ENCODE measurements at regions not wholly inside any gene's neighbourhood (a gene's known extent, or its start where the extent isn't known, plus 50 kb on each side); places are given as distances from the start of the nearest gene placed in this dataset.
"Not testable (repeated sequence)": the region's sequence is repeated elsewhere in the genome, so short reads cannot be mapped to it uniquely, and the experiment has no call there.

DNA sequence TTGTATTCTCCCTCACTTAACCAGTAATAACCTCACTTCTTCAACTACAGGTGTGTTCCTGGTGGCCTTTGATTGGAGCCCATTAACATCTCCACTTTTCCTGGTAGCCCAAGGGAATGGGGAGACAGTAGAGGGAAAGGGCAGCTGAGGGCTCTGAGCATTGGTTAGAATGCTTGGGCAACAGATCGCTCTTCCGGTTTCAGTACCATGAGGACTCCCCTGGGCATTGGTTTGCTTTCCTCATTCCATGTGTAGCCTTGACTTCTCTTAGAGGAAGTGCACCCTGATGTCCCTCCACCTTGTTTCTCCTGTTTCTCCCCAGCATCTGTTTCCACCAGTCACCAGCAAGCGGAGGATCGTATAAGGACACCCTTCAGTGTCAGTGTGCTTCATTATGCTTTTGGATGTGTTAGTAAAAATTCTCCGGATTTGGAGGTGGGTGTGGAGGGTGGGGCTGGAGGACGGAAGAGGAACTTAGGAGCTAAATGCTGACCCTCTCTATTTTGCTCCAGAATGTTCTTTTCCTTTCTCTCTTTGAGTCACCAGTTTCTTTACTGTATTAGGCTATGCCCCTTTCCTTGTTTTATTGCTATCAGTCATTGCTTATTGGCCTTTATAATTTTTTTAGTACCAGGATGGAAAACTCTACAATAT lies 50.6 kb upstream of the ZNG1B start:
- DNase-seq (ENCODE audit: low spot score): not testable (repeated sequence)

DNA sequence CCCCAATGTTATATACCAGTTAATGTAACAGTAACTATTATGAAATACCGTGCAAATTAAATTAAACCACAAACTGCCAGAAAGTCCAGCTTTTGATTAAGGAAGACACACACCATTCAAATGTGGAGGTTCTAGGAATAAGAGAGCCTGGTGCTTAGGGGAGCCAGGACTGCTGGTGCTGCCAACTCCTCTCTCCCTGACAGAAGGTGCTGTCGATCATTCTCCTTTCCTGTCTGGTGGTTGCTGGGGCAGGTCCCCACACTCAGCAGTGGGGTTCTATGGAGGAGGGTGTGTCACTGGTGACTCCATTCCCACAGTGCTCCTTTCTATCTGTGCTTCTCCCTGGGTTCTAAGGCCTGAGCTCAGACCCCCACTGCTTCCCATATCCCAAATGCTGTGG lies 57.9 kb upstream of the ZNG1B start:
- not testable (repeated sequence) for DNase-seq (ENCODE audit: low spot score)

DNA sequence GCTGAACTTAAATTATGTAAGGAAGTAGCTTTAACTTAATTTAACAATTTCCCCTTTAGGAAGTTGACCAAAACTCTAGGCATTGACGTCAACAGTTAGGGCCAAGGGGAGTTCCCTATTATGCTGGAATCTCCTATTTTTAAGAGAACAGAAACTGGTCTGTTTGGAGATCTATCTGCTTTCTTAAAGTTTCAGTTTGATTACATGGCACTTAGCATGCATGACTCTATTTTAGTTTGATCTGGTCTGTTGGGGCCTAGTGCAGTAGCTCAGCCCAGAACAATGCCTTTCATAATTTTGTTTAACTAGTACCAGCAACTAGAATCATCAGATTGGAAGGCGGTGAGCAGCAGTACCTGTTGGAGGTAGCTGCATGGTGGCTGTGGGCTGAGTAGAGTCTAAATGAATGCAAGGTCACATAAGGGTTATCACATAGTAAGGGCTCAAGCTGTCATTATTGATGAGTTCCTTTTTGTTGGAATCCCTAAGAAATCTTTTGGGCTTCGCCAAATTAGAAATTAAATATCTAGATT lies 60.5 kb upstream of the ZNG1B start:
- no peak for DNase-seq (ENCODE audit: low spot score)

DNA sequence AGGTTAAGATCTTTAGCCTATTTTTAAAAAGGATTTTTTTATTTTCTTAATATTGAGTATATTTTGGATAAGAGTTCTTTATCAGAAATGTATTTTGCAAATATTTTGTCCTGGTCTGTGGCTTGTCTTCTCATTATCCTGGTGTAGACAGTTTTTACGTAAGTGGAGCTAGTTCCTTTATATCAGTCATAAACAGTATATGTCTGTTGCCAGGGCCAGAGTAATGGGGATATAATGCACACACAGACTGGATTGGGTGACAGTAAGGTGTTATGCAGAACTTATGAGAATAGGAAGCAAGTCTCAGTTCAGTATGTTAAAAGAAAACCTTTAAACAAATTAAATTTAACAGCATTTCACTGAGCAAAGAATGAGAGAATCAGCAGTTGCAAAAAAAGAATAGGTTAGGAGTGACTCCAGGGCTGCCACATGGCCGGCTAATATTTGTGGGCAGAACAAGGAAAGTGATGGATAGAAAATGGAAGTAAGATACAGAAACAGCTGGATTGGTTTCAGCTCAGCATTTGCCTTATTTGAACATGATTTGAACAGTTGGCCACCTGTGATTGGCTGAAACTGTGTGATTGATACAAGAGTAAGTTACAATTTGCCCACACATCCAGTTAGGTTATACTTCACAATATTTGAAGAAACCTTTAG lies 61.1 kb upstream of the ZNG1B start:
- no peak for DNase-seq (ENCODE audit: low spot score)

DNA sequence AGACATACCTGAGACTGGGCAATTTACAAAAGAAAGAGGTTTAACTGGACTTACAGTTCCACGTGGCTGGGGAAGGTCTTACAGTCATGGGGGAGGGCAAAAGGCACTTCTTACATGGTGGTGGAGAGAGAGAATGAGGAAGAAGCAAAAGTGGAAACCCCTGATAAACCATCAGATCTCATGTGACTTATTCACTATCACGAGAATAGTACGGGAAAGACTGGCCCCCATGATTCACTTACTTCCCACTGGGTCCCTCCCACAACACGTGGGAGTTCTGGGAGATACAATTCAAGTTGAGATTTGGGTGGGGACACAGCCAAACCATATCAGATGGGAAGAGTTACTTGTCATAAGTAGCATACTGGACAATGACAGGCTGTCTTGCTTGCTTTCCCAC lies 62.6 kb upstream of the ZNG1B start:
- DNase-seq (ENCODE audit: low spot score): not testable (repeated sequence)

DNA sequence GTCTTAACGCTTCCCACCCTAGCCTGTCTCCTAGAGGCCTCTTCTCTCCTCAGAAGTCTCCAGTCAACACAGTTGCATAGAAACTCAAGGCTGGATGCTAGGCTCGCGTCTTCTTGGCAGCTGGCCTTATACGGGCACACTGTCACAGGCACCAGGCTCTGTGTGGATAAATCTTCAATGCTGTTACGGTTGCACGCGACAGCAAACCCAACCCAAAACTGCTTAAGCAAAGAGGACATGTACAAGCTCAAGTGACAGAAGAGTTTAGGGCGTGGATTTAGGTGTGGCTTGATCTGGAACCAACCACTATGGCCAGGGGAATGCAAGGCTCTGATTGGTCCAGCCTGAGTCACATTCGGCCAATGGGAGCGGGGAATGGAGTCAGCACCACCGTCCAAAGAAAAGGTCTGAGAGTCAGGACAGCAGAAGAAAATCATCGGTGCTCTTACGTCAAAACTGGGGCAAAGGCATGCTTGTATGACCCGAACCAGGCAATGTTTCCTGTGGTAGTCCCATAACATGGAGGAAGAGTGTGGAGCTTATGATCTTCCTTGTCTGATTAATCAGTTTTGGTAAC lies 65.1 kb upstream of the ZNG1B start:
- peak; percentile 17 for DNase-seq (ENCODE audit: low spot score)

DNA sequence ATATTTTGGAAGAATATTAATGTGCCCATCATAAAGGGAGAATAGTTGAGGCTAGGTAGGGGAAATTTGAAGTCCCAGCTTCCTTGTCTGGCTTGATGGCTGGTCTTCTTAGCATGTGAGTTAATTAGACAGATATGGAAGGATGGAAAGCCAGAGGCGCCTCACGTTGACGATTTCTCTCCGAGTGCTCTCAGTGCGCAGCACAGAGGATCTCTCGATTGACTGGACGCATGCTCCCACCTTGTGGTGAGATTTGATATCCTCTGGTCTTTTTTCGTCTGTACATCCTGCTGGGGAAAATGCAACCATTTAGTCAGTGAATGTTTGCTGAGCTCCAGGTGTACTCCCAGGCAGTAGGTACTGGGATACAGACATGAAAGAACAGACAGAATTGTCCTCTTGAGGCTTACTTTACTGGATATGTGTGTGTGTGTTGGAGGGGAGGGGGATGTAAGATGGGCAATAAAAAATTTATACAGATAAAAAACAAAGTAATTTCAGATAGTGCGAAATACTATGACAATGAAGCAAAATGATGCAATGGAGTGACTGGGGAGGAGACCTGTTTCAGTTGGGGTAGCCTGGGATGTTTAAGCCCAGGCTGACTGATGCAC lies 66.9 kb upstream of the ZNG1B start:
- peak; percentile 73 for DNase-seq (ENCODE audit: low spot score)

DNA sequence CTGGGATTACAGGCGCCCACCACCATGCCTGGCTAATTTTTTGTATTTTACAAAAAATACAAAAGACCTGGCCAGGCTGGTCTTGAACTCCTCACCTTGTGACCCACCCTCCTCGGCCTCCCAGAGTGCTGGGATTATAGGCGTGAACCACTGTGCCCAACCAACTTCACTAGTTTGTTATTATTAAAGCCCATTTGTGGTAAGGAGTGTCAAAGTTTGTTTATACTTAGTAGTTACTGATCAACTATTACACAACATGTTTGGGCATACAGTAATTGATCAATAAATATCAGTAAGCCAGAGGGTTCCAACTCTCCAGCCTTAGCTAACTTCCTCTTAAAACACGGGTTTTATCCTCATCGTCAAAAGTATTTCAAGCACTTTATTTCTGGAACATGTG lies 67.5 kb upstream of the ZNG1B start:
- no peak for DNase-seq (ENCODE audit: low spot score)

DNA sequence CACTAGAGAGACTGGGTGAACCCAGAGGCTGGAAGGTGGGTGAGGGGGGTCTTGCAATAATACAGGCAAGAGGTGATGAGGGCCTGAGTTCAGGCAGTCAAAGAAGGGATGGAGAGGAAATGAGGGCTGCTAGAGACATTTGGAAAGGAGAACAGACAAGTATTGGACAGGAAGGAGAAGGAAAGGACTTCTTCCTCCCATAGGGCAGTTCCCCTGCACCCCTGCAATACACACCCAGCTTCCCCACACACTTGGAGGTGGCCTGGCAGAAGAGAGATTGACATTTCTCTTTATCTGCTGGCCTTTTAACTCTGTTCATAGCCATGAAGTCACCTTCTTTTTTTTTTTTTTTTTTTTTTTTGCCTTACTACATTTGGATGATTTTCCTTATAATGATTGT lies 68.9 kb upstream of the ZNG1B start:
- DNase-seq (ENCODE audit: low spot score): not testable (repeated sequence)

DNA sequence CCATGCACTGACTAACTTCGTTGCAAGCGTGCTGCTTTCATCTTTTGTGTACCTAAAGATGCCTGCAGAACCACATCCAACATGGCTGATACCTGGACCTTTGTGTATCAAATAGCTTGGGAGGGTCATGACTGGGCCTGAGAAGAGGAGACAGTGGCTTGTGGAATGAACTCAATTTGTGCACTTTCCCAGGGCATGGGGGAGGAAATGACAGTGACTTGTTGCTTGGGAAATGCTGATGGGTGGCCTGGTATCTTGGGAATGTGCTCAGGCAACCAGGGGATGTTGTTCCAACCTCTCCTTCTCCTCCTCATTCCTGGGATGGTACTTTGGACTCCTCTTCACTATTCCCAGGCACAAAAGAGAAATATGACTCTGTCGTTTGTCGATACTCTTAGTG lies 70.7 kb upstream of the ZNG1B start:
- not testable (repeated sequence) for DNase-seq (ENCODE audit: low spot score)

DNA sequence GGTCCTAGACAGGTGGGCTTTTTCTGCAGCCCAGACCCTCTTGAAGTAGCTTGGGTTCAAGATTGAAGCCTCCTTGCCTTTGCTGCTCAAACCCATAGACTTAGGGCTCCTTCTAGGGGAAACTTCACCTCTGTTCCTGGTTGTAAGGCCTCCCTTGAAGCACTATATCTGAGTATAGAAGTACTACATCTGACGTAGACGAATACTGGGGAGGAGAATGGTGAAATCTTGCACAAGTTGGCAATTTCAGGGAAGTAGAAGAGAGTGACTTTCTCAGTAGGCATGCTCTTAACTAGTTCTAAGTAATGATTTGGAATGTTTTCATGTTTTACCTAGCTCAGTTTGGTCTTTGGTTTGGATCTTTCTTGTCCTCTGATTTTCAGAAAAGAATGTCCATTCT lies 71.7 kb upstream of the ZNG1B start:
- not testable (repeated sequence) for DNase-seq (ENCODE audit: low spot score)

DNA sequence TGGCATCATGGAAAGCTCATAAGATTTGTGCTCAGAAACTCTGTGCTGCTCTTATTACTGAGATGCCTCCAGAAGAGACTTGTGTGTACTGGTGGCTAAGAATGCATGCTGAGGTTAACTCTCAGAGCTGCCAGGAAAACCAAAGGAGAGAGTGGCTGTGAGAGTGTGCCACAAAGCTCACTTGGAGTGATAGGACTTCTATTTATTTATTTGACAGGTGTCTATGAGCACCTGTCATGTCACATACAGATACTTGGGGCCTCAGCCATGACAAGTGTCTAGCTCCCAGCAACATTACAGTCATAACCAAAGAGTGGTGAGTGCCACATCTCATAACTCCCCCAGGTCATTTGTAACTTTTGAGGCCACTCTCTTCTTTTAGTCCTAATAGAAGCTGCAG lies 72.2 kb upstream of the ZNG1B start:
- not testable (repeated sequence) for DNase-seq (ENCODE audit: low spot score)

DNA sequence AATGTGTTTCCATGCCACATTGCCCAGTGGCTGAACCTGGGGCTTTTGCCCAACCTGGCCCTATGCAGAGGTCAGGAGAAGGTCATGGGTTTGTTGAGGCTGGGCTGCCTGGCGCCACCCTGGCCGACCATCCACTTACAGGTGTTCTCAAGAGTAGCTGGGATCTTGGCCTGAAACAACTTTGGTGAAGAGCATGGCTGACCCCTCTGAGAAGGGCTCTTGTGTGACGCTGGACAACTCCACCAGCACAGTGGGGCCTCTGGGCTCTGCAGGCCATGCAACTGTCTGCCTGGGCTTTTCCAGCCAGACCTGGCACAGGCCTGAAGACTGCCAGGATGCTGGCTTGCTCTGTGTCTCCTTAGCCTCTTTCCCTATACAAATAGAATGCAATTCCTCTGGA lies 76.4 kb upstream of the ZNG1B start:
- DNase-seq (ENCODE audit: low spot score): no peak

DNA sequence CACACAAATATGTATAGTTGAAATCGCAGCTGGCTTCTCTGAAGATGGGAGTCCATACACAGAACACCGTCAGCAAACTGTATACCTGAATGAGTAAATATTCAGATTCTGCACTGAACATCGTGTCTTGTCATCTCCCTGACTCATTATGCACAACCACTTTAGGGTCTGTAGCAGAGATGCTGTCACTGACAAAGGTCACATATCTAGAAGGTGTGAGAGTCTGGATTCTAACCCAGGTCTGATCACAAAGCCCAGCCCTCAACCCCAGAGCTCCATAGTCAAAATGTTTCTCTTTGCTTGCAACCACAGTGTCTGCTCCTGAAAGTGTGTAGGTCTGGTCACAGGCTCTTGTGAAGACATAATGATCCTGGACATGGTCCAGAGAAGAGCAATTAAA lies 78.3 kb upstream of the PAX8 start:
- no peak for DNase-seq (ENCODE audit: low spot score)

DNA sequence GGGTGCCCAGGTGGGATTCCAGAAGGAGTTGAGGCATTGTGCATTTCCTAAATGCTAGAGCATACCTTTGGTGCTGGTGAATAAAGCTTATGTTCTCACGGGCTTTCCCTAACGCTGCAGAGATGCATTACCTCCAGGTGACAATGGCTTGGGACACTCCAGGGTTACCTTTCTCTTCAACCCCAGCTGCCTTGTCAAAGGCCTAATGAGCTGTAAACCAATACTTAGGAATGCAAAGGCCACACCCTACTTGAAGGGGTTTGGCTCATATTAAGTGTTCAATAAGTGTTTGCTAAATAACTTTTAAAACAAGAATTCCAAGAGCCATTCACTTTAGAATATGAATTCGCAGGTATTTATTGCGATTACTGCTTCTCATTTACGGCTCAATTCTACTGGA lies 77.6 kb upstream of the PAX8 start:
- not testable (repeated sequence) for DNase-seq (ENCODE audit: low spot score)

DNA sequence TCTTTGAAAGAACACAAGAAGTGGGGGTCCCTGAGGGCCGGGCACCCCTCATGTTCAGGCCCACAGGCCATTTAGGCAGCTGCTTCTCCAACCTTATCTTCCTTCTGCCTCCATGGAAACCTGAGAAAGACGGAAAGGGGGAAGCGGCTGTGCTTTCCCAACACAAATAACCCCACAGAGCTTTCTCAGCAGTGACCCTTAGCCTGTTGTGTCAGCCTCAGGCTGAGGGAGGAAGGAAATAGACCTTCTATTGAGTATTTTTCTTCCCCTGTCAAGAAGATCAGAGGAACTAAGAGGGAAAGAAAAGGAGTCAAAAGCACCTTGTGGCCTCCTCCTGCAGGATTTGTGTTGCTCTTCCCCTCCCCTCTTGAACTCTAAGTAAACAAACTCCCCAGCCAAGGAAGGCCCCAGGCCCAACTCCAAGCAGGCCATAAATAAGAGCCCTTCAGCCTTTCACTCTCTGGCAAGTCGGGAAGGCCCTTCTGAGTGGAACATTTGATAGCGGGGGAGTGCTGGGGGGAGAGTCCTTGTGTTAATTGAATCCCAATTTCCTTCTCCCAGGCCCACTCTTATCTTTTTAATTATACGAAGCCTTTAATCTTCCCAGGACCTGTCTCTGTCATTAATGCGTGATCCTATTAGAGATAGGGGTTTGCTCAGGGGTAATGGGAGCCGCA lies 76.8 kb upstream of the PAX8 start:
- DNase-seq (ENCODE audit: low spot score): not testable (repeated sequence)

DNA sequence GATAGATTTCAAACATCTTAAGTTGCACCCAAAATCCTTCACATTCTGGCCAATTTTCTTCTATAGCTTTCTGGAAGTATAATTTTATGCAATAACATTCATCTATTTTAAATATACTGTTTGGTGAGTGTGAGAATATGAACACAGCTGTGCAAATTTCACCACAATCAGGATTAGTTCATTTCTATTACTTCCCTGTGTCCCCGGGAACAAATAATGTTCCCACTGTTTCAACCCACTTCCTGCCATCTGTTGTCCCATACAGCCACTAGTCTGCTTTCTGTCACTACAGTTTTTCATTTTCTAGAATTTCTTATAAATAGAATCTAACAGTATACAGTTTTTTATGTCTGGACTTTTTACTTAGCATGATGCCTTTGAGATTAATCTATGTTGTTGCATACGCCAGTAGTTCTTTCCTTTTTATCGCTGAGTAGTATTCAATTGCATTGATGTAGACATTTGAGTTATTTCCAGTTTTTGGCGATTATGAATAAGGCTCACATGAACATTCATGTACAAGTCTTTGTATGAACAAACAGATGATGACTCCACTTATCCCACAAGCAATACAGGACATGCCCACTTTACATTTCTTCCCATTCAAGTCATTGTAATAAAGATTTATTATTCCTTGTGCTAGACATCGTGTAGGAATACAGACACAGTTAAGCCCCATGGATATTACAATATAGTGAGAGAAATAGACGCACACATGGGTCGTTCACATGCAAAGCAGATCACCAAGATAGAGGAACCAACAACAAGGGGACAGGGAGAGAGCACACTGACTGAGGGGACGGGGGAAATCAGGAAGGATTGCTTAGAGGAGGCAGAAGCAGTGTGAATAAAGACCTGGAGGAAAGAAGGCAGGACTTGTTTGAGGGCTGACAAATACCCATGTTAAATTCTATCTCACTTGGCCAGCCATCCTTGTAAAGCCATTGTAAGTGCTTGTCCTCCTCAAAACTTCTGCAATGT lies 72.9 kb upstream of the PAX8 start:
- no peak for DNase-seq (ENCODE audit: low spot score)

DNA sequence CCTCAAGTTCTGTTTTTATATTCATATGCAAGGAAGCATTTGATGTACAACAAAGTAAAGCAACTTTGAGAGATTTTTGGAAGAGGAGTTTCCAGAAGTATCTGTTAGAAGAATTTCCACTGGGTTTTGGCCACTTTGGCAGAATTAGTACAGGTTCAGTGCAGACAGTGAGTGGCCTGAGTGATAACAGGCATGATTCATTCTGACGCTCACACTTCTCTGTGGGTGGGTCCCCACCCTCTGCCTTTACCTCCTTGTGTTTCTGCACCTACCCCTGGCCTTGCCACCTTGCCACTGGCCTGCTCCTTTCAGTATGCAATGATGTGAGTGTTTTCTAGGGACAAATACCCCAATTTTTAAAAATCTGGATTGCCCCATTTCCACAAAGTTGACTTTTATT lies 65.1 kb upstream of the PAX8 start:
- DNase-seq (ENCODE audit: low spot score): not testable (repeated sequence)

DNA sequence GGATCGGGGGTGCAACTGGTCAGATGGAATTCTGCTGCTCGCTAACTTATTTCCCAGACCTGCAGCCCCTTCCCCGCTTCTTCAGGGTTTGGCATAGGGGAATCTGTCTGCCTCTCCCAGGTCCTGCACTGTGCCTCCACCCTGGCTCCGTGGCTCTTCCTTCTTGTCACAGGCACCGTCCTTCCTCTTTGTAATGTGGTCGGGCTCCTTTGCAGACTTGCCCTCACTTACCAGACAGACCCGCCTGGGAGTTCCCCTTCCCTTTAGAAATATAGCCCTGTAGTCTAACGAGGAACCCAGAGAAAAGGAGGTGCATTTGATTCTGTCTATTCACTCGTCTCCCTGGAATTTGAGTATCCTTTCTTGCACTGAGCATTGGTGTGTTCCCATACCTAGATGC lies 63.9 kb upstream of the PAX8 start:
- DNase-seq (ENCODE audit: low spot score): no peak

DNA sequence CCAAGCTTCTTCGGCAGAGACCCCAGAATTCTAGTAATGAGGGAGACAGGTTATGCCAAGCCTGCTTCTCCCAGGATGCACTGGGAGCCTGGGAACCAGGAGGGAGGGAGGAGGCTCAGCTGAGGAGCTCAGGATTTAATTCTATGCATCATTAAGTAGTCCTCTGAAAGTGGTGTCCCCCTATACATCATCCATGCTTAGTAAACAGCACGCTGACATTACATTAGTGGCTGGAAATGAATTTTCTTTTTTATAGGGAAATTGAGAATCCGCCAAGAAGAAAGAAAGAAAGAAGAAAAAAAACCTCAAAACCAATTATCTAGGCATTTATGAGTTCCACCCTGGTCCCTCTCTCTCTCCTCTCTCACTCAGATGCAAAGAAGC lies 63.1 kb upstream of the PAX8 start:
- DNase-seq (ENCODE audit: low spot score): not testable (repeated sequence)

DNA sequence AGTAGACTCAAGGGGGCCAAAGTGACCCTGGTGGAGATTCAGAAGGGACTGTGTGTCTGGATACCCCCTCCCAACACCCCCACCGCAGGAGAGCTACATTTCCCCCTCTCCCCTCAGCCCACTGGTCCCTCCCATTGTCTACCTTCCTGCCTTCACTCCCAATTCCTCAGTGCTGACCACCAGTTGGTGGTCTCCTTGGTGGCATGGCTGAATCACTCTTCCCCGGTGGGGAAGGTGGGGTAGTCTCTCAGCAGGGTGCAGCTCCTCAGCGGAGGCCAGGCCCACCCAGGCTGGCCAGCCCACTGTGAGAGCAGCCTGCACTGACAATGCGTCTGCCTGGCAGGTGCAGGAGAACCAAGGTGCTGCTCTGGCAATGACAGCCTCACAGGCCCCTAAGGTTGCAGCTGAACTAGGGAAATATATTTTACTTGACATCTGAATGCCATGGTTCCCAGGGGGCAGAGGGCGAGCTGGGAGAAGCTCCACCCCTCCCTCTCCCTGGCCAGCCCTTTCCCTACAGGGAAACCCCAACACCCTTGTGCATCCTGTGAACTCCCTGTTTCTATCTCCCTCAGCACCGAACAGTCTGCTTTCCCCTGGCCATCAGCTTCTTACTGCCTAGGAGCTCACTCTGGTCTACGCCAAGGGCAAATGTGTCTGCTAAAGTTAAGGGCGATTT lies 62.6 kb upstream of the PAX8 start:
- DNase-seq (ENCODE audit: low spot score): no peak

Measured in AG08396 (cell line).